ENCODE measurements at regions not wholly inside any gene's neighbourhood (a gene's known extent, or its start where the extent isn't known, plus 50 kb on each side); places are given as distances from the start of the nearest gene placed in this dataset.
"Not testable (repeated sequence)": the region's sequence is repeated elsewhere in the genome, so short reads cannot be mapped to it uniquely, and the experiment has no call there.

DNA sequence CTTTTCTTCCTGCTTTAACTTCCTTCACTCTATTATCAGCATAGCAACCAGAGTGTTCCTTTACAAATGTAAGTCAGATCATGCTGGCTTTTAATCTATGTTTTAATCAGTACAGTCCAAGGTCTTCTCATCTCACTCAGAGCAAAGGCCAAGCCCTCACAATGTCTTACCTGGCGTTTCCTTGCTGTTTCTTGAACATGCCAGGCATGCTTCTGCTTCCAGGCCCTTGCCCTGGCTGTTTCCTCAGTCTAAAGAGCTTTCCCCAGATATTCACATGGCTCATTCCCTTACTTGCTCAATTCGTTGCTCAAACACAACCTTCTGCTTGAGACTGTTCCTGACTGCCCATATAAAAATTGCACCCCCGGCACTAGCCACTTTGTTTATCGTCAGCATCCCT lies 121.7 kb upstream of the GLRA1 start:
- DNase-seq (ENCODE audit: low read depth): no peak

DNA sequence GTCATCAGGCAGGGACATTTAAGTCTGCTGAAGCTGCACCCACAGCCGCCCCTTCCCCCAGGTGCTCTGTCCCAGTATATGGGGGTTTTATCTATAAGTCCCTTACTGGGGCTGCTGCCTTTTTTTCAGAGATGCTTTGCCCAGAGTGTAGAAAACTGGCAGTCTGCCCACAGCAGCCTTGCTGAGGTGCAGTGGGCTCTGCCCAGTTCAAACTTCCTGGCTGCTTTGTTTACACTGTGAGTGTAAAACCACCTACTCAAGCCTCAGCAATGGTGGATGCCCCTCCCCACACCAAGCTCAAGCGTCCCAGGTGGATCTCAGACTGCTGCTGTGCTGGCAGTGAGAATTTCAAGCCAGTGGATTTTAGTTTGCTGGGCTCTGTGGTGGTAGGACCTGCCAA lies 114.2 kb upstream of the GLRA1 start:
- DNase-seq (ENCODE audit: low read depth): not testable (repeated sequence)

DNA sequence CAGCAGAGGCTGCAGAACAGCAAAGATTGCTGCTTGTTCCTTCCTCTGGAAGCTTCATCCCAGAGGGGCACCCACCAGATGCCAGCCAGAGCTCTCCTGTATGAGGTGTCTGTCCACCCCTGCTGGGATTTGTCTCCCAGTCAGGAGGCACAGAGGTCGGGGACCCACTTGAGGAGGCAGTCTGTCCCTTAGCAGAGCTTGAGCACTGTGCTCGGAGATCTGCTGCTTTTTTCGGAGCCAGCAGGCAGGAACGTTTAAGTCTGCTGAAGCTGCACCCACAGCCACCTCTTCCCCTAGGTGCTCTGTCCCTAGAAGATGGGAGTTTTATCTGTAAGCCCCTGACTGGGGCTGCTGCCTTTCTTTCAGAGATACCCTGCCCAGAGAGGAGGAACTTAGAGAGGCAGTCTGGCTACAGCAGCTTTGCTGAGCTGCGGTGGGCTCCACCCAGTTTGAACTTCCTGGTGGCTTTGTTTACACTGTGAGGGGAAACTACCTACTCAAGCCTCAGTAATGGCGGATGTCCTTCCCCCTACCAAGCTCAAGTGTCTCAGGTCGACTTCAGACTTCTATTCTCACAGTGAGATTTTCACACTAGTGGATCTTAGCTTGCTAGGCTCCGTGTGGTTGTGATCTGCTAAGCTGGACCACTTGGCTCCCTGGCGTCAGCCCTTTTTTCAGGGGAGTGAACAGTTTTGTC lies 101.8 kb upstream of the GLRA1 start:
- DNase-seq (ENCODE audit: low read depth): not testable (repeated sequence)

DNA sequence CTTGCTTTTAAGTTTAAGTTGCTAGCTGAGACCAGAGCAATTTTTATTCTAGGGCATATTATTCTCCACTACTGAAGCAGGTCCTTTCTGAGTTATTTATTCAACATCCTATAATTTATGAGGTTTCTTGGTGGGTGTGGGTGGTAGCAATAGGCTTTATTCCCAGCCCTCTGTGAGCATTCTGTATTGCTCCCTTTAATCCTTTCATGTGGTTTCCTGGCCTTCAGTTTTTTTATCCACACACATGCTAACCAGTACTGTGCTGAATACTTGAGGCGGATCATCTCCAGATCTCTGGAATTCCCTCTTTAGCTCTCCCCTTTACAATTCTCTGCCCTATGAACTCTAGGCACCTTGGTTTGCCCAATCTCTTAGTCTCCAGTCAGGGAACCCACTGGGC lies 91.8 kb upstream of the GLRA1 start:
- DNase-seq (ENCODE audit: low read depth): no peak

DNA sequence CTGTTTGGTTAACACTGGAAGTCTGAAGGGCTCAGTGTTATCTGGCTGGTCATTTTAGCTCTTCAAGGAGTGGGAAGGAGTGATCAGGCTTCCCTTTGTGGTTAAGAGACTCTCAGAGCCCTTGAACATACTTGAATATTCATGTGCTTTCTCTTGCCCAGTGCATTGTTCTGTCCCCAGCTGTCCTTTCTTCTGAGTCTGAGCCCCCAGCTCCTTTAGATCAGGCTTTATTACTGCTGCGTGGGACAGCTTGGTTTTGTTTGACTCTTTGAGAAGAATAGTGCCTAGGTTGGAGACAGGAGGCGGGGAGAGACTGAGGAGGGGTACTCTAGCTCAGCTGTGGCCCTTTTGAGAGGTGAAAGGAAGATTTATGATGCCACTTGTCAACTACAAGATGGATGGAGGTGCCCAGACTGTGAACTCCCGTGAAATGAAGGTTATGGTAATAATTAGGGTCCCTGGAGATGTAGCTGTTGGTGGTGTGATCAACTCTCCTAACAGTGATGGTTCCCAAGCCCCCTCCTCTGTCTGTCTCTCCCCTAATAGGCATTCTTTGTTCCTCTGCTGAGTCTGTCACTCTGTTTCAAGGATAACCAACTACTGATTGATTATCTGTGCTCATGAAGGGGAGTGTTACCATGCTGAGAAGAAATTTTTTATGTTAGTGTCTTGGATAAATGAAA lies 83.1 kb upstream of the GLRA1 start:
- DNase-seq (ENCODE audit: low read depth): no peak

DNA sequence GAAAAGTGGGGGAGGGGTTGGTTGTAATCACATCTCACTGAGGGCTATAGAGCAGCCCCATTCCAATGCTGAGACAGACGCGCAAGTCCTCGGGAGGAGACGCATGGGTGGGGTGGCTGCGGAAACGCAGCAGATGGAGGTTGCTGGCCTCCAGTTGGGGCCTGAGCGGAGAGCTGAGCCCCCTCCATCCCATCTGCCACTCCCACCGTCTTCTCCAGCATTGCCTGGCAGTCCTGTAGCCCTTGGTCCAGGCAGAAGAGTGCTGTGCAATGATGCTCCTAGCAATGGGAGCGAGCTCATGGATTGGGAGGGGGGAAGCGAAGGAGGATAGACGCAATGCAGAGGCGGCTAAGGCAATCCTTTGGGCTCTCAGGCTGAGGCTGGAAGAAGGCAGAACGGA lies 79.4 kb upstream of the GLRA1 start:
- DNase-seq (ENCODE audit: low read depth): no peak

All from stromal cell of bone marrow (primary cell).